Brain microvascular endothelial cell (primary cell): ENCODE measurements at regions not wholly inside any gene's neighbourhood (a gene's known extent, or its start where the extent isn't known, plus 50 kb on each side); places are given as distances from the start of the nearest gene placed in this dataset.
"Not testable (repeated sequence)": the region's sequence is repeated elsewhere in the genome, so short reads cannot be mapped to it uniquely, and the experiment has no call there.

Experiments
- DNase-seq: peaks from one replicate; pipeline ENCODE4 v3.0.0-alpha.2; 2020
- H3K27ac ChIP-seq: fragments of 250-450 bp; sonication (Bioruptor Pico); 2 replicates; pipeline ENCODE4 v1.5.1; 2020; ENCODE audit warnings: mild to moderate bottlenecking, moderate library complexity
- H3K27me3 ChIP-seq: fragments of 250-450 bp; sonication (Bioruptor Pico); replicated peaks from 2 replicates; pipeline ENCODE4 v1.5.1; 2020; ENCODE audit warnings: mild to moderate bottlenecking
- H3K36me3 ChIP-seq: fragments of 250-450 bp; sonication (Bioruptor Pico); replicated peaks from 2 replicates; pipeline ENCODE4 v1.5.1; 2020; ENCODE audit warnings: mild to moderate bottlenecking
- H3K4me3 ChIP-seq: 2 replicates; pipeline ENCODE4 v1.5.1; 2011; ENCODE audit warnings: low read depth, mild to moderate bottlenecking, control low read depth, low read length, moderate library complexity
- in situ Hi-C: cut with HindIII; loops from 2 replicates; pipeline ENCODE4 v1.10.0; 2017; ENCODE audit warnings: low sequenced_read_pairs, low pct_ligation_motif_present
- TF ChIP-seq, protein P1 (sequence below): IDR thresholded peaks from 2 replicates; pipeline ENCODE4 v1.5.1; 2011; ENCODE audit warnings: low read depth, mild to moderate bottlenecking, moderate library complexity, low read length, control low read depth, inconsistent platforms; ENCODE audit errors: missing control alignments

DNA sequence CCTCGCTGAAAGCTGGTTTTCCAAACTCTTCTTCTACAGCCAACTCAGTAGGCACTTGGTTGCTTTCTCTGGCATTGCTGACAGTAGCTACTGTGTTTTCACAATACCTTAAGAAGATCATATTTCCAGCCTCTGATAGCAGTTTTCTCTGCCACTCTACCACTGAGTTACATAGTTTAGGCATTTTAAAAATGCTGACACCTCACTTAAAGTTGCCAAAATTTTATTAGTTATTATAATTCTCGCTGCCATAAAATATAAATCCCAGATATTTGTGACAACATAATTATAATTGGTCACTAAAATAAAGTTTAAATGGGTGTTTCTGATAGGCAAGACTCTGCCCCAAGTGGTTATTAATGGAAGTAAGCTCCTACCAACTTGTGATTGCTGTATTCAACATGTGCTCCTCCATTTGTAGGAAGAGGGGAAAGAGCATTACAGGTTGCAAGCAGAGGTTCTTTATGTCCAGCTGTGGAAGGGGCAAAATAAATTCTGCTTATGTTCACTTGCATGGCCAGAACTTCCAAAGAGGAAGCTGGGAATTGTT, 1202.8 kb downstream of the CNTNAP5 start:
- Histone ChIP-seq H3K27ac (no peak overlapping the region), H3K36me3 (no peaks in the 10 kb centered on the region), H3K4me3 (no peak overlapping the region), H3K27me3 (no peaks in the 10 kb centered on the region)
- no peak for DNase-seq
- in situ Hi-C loops = no loop called here
- TF ChIP-seq, protein P1, sequence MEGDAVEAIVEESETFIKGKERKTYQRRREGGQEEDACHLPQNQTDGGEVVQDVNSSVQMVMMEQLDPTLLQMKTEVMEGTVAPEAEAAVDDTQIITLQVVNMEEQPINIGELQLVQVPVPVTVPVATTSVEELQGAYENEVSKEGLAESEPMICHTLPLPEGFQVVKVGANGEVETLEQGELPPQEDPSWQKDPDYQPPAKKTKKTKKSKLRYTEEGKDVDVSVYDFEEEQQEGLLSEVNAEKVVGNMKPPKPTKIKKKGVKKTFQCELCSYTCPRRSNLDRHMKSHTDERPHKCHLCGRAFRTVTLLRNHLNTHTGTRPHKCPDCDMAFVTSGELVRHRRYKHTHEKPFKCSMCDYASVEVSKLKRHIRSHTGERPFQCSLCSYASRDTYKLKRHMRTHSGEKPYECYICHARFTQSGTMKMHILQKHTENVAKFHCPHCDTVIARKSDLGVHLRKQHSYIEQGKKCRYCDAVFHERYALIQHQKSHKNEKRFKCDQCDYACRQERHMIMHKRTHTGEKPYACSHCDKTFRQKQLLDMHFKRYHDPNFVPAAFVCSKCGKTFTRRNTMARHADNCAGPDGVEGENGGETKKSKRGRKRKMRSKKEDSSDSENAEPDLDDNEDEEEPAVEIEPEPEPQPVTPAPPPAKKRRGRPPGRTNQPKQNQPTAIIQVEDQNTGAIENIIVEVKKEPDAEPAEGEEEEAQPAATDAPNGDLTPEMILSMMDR = no peak

DNA sequence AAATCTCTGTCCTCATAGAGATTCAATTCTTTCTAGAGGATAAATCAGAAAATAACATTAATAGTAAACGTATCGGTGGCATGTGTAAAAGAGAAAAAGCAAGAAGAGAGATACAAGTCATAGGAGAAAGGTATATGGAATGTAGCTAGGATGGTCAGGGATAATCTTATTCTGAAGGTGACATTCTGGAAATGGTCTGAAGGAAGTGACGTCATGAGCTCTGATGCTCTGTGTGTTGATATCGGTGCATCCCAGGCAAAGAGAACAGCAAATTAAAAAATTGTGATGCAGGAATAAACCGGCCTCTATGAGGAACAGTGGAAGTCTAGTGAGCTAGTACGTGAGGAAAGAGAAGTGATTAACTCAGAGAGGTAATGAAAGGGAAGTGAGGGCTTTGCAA, 1215.8 kb downstream of the CNTNAP5 start:
- DNase-seq = no peak
- H3K27me3 ChIP-seq = no peaks in the 10 kb centered on the region
- H3K36me3 ChIP-seq = no peaks in the 10 kb centered on the region
- TF ChIP-seq, protein P1 = no peak
- in situ Hi-C loops = no loop called here
- H3K27ac ChIP-seq = no peak overlapping the region
- H3K4me3 ChIP-seq = no peak overlapping the region

DNA sequence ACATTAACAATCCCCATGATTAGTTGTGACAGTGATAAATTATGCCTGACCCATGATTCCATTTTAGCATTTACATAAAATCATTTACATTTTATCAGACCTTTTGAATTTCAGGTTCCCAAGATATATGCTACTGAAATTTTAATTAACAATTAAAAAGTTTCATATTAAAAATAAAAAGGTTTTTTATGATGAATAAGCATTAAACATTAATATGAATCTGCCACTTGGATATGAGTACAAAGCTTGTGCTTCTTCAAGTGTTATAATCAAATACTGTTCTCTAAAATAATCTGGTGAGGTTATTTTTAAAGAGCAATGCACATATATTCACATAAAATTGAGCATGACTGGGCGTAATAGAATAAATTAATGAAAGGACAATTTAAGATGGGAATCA, 1218.0 kb downstream of the CNTNAP5 start:
- H3K36me3 ChIP-seq = no peaks in the 10 kb centered on the region
- no peaks in the 10 kb centered on the region for H3K27me3 ChIP-seq
- DNase-seq = no peak
- no peak overlapping the region for H3K4me3 ChIP-seq
- H3K27ac ChIP-seq = no peak overlapping the region
- in situ Hi-C loops = no loop called here
- TF ChIP-seq, protein P1 = no peak

DNA sequence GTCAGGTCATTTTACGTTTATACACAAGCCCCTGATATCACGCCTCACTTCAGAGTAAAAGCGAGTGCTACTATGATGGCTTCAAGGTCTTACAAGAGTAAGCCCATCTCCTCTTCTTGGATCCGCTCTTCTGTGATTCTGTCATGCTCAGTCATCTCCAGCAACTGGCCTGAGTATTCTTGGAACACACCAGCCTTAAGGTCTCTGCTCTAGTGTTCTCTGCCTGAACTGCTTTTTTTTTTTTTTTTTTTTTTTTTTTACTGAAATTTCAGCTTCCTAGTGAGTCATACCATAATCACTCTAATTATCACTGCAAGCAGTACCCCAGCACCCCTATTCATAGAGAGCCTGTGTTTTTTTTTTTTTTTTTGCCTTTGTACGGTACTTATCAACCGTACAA, 1228.9 kb downstream of the CNTNAP5 start:
- in situ Hi-C loops = no loop called here
- H3K27ac ChIP-seq = no peak overlapping the region
- no peak overlapping the region for H3K4me3 ChIP-seq
- TF ChIP-seq, protein P1 = no peak
- no peaks in the 10 kb centered on the region for H3K36me3 ChIP-seq
- DNase-seq = no peak
- no peaks in the 10 kb centered on the region for H3K27me3 ChIP-seq

DNA sequence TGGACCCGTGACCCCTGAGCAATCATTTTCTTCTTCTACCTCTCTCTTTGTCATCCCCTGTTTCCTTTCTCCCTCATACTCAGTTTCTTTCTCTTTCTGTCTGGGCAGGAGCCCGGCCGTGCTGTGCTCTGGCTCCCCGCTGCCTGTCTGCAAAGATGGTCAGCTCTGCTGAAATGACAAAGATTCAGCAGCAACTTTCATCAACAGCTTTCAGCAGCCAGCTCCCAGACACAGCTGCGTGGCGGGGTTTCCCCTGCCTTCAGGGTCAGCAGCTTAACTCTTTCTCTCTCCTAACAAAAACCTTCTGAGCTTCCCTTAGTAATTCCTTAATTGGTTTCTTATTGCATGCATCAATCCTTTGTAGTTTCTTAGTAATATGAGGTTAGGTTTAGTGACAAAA, 1234.4 kb downstream of the CNTNAP5 start:
- H3K36me3 ChIP-seq = no peaks in the 10 kb centered on the region
- H3K27me3 ChIP-seq = no peaks in the 10 kb centered on the region
- no peak for DNase-seq
- no peak overlapping the region for H3K27ac ChIP-seq
- TF ChIP-seq, protein P1 = no peak
- no peak overlapping the region for H3K4me3 ChIP-seq
- in situ Hi-C loops = no loop called here

DNA sequence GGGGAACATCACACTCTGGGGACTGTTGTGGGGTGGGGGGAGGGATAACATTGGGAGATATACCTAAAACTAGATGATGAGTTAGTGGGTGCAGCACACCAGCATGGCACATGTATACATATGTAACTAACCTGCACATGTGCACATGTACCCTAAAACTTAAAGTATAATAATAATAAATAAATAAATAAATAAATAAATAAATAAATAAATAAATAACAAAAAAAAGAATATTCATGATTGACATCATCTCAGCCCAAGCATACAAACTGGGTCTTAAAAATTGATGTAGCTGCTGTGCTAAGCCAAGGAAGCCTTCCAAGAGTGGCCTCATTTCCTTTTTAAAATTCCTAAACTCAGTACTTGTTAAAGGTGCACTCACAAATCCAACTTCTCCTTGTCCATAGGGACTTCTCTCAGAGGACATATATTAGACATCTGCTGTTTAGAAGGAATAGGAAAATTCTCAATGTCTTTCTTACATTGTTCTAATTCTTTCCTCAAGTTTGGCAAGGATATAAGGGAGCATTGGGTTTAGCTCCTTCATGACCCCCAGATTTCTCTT, 1235.4 kb downstream of the CNTNAP5 start:
- H3K4me3 ChIP-seq, H3K27ac ChIP-seq, DNase-seq, in situ Hi-C loops, H3K27me3 ChIP-seq, H3K36me3 ChIP-seq: not testable (repeated sequence)
